SK-N-SH treated with all-trans-retinoic acid at 6 μM for 48 hours (cell line): ENCODE measurements at regions not wholly inside any gene's neighbourhood (a gene's known extent, or its start where the extent isn't known, plus 50 kb on each side); places are given as distances from the start of the nearest gene placed in this dataset.

ENCODE experiments used
- ATAC-seq: fragments of 200-7000 bp; cut with Tn5 transposase; 3 replicates; pipeline ENCODE4 v1.9.1; 2020; ENCODE audit warnings: mild to moderate bottlenecking, moderate library complexity
- ARNTL ChIP-seq: fragments of 450-650 bp; formaldehyde crosslinking; IDR thresholded peaks from 2 replicates; pipeline ENCODE4 v1.5.0; 2020; ENCODE audit warnings: low read depth, mild to moderate bottlenecking, moderate library complexity, borderline replicate concordance
- BACH2 ChIP-seq: fragments of 250-450 bp; sonication (Bioruptor Pico); IDR thresholded peaks from 2 replicates; pipeline ENCODE4 v1.9.0; 2021; ENCODE audit warnings: mild to moderate bottlenecking, borderline replicate concordance
- CSDC2 ChIP-seq: fragments of 250-450 bp; sonication (Bioruptor Pico); IDR thresholded peaks from 2 replicates; pipeline ENCODE4 v1.5.0; 2020; ENCODE audit warnings: mild to moderate bottlenecking, moderate library complexity
- ESRRG ChIP-seq: fragments of 250-450 bp; sonication (Bioruptor Pico); IDR thresholded peaks from 2 replicates; pipeline ENCODE4 v1.6.1; 2021; ENCODE audit warnings: mild to moderate bottlenecking
- GLIS3 ChIP-seq: fragments of 250-450 bp; sonication (Bioruptor Pico); IDR thresholded peaks from 2 replicates; pipeline ENCODE4 v1.5.0; 2020; ENCODE audit warnings: mild to moderate bottlenecking, moderate library complexity
- ISL1 ChIP-seq: fragments of 250-450 bp; sonication (Bioruptor Pico); IDR thresholded peaks from 2 replicates; pipeline ENCODE4 v2.1.2; 2022; ENCODE audit warnings: mild to moderate bottlenecking, moderate library complexity
- PPARA ChIP-seq: fragments of 250-450 bp; sonication (Bioruptor Pico); IDR thresholded peaks from 2 replicates; pipeline ENCODE4 v1.5.0; 2020; ENCODE audit warnings: mild to moderate bottlenecking, borderline replicate concordance
- RARB ChIP-seq: fragments of 250-450 bp; sonication (Bioruptor Pico); IDR thresholded peaks from 2 replicates; pipeline ENCODE4 v1.8.0; 2021; ENCODE audit warnings: mild to moderate bottlenecking, moderate library complexity
- SNAI2 ChIP-seq: fragments of 250-450 bp; sonication (Bioruptor Pico); IDR thresholded peaks from 2 replicates; pipeline ENCODE4 v1.5.0; 2020; ENCODE audit warnings: mild to moderate bottlenecking, moderate library complexity
- TCF4 ChIP-seq: fragments of 250-450 bp; sonication (Bioruptor Pico); IDR thresholded peaks from 2 replicates; pipeline ENCODE4 v1.8.0; 2021; ENCODE audit warnings: mild to moderate bottlenecking, moderate library complexity, borderline replicate concordance
- TOX ChIP-seq: fragments of 250-450 bp; sonication (Bioruptor Pico); IDR thresholded peaks from 2 replicates; pipeline ENCODE4 v1.8.0; 2021; ENCODE audit warnings: mild to moderate bottlenecking, moderate library complexity, borderline replicate concordance
- ZC3H10 ChIP-seq: fragments of 250-450 bp; sonication (Bioruptor Pico); IDR thresholded peaks from 2 replicates; pipeline ENCODE4 v1.5.1; 2021; ENCODE audit warnings: mild to moderate bottlenecking, moderate library complexity
- ZFP3 ChIP-seq: fragments of 250-450 bp; sonication (Bioruptor Pico); IDR thresholded peaks from 2 replicates; pipeline ENCODE4 v1.5.0; 2020; ENCODE audit warnings: mild to moderate bottlenecking, moderate library complexity
- ZFP30 ChIP-seq: fragments of 450-650 bp; formaldehyde crosslinking; IDR thresholded peaks from 2 replicates; pipeline ENCODE4 v1.5.0; 2022; ENCODE audit warnings: mild to moderate bottlenecking, moderate library complexity
- ZNF565 ChIP-seq: fragments of 450-650 bp; formaldehyde crosslinking; conservative IDR thresholded peaks from 2 replicates; pipeline ENCODE4 v1.5.0; 2020; ENCODE audit warnings: low read depth, mild to moderate bottlenecking, moderate library complexity
- ZNF70 ChIP-seq: fragments of 450-650 bp; formaldehyde crosslinking; IDR thresholded peaks from 2 replicates; pipeline ENCODE4 v1.5.0; 2020; ENCODE audit warnings: mild to moderate bottlenecking, moderate library complexity
- ZNF8 ChIP-seq: fragments of 450-650 bp; formaldehyde crosslinking; IDR thresholded peaks from 2 replicates; pipeline ENCODE4 v1.5.0; 2020; ENCODE audit warnings: mild to moderate bottlenecking, moderate library complexity
- TF ChIP-seq, protein P1 (sequence below): fragments of 250-450 bp; sonication (Bioruptor Pico); IDR thresholded peaks from 2 replicates; pipeline ENCODE4 v1.5.0; 2020; ENCODE audit warnings: mild to moderate bottlenecking, moderate library complexity
- TF ChIP-seq, protein P2 (sequence below): fragments of 250-450 bp; sonication (Bioruptor Pico); IDR thresholded peaks from 2 replicates; pipeline ENCODE4 v1.8.0; 2020; ENCODE audit warnings: mild to moderate bottlenecking, moderate library complexity, borderline replicate concordance
- TF ChIP-seq, protein P3 (sequence below): fragments of 250-450 bp; sonication (Bioruptor Pico); IDR thresholded peaks from 2 replicates; pipeline ENCODE4 v1.5.1; 2020; ENCODE audit warnings: low read depth, mild to moderate bottlenecking, moderate library complexity

- TF ChIP-seq, protein P1, sequence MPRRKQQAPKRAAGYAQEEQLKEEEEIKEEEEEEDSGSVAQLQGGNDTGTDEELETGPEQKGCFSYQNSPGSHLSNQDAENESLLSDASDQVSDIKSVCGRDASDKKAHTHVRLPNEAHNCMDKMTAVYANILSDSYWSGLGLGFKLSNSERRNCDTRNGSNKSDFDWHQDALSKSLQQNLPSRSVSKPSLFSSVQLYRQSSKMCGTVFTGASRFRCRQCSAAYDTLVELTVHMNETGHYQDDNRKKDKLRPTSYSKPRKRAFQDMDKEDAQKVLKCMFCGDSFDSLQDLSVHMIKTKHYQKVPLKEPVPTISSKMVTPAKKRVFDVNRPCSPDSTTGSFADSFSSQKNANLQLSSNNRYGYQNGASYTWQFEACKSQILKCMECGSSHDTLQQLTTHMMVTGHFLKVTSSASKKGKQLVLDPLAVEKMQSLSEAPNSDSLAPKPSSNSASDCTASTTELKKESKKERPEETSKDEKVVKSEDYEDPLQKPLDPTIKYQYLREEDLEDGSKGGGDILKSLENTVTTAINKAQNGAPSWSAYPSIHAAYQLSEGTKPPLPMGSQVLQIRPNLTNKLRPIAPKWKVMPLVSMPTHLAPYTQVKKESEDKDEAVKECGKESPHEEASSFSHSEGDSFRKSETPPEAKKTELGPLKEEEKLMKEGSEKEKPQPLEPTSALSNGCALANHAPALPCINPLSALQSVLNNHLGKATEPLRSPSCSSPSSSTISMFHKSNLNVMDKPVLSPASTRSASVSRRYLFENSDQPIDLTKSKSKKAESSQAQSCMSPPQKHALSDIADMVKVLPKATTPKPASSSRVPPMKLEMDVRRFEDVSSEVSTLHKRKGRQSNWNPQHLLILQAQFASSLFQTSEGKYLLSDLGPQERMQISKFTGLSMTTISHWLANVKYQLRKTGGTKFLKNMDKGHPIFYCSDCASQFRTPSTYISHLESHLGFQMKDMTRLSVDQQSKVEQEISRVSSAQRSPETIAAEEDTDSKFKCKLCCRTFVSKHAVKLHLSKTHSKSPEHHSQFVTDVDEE (CRISPR knock-in tag): no peak
- TF ChIP-seq ZNF8 (CRISPR knock-in tag): no peak
- TF ChIP-seq CSDC2: no peak
- TF ChIP-seq TOX (CRISPR knock-in tag): no peak
- no peak for TF ChIP-seq ZNF565
- TF ChIP-seq, protein P2, sequence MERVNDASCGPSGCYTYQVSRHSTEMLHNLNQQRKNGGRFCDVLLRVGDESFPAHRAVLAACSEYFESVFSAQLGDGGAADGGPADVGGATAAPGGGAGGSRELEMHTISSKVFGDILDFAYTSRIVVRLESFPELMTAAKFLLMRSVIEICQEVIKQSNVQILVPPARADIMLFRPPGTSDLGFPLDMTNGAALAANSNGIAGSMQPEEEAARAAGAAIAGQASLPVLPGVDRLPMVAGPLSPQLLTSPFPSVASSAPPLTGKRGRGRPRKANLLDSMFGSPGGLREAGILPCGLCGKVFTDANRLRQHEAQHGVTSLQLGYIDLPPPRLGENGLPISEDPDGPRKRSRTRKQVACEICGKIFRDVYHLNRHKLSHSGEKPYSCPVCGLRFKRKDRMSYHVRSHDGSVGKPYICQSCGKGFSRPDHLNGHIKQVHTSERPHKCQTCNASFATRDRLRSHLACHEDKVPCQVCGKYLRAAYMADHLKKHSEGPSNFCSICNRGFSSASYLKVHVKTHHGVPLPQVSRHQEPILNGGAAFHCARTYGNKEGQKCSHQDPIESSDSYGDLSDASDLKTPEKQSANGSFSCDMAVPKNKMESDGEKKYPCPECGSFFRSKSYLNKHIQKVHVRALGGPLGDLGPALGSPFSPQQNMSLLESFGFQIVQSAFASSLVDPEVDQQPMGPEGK (CRISPR knock-in tag): no peak
- no peak for TF ChIP-seq SNAI2
- no peak for TF ChIP-seq ZNF70 (CRISPR knock-in tag)
- no peak for TF ChIP-seq ISL1 (CRISPR knock-in tag)
- TF ChIP-seq BACH2 (CRISPR knock-in tag): no peak
- TF ChIP-seq ZFP3 (CRISPR knock-in tag): no peak
- no peak for ATAC-seq
Measured at GRCh38 chr14:84013424-84013823, 1516.5 kb upstream of the FLRT2 start.

GRCh38 chr14:84017495-84017894 lies 1512.4 kb upstream of the FLRT2 start:
- TF ChIP-seq ESRRG (CRISPR knock-in tag) (no peak), BACH2 (CRISPR knock-in tag) (no peak), CSDC2 (no peak), PPARA (CRISPR knock-in tag) (no peak), RARB (CRISPR knock-in tag) (no peak), TOX (CRISPR knock-in tag) (no peak), ZFP3 (CRISPR knock-in tag) (no peak), ISL1 (CRISPR knock-in tag) (no peak), TCF4 (CRISPR knock-in tag) (no peak), ZNF565 (no peak), ZNF70 (CRISPR knock-in tag) (no peak), ARNTL (CRISPR knock-in tag) (no peak), ZC3H10 (no peak)
- TF ChIP-seq, protein P1 (CRISPR knock-in tag): no peak
- ATAC-seq: no peak

GRCh38 chr14:84021433-84021832 lies 1508.5 kb upstream of the FLRT2 start:
- TF ChIP-seq ZFP30 (CRISPR knock-in tag): no peak
- TF ChIP-seq, protein P3, sequence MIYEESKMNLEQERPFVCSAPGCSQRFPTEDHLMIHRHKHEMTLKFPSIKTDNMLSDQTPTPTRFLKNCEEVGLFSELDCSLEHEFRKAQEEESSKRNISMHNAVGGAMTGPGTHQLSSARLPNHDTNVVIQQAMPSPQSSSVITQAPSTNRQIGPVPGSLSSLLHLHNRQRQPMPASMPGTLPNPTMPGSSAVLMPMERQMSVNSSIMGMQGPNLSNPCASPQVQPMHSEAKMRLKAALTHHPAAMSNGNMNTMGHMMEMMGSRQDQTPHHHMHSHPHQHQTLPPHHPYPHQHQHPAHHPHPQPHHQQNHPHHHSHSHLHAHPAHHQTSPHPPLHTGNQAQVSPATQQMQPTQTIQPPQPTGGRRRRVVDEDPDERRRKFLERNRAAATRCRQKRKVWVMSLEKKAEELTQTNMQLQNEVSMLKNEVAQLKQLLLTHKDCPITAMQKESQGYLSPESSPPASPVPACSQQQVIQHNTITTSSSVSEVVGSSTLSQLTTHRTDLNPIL: no peak
- TF ChIP-seq ZNF8 (CRISPR knock-in tag): no peak
- no peak for TF ChIP-seq ESRRG (CRISPR knock-in tag)
- TF ChIP-seq ZFP3 (CRISPR knock-in tag): no peak
- TF ChIP-seq RARB (CRISPR knock-in tag): no peak
- no peak for TF ChIP-seq TCF4 (CRISPR knock-in tag)
- no peak for TF ChIP-seq GLIS3 (CRISPR knock-in tag)
- ATAC-seq: no peak
